Tibial nerve (tissue), 3 donors: ENCODE measurements at regions not wholly inside any gene's neighbourhood (a gene's known extent, or its start where the extent isn't known, plus 50 kb on each side); places are given as distances from the start of the nearest gene placed in this dataset.

Experiments
- POLR2A ChIP-seq, 2 donors: fragments of 450-650 bp; IDR thresholded peaks; one replicate each; pipeline ENCODE4 v1.6.1; 2017; ENCODE audit warnings: antibody characterized with exemption in 2 of 2, mild to moderate bottlenecking in 2 of 2, moderate library complexity in 2 of 2
- TF ChIP-seq, protein P1 (sequence below), 5 experiments: fragments of 200-600 bp in 3 of 5; fragments of 450-650 bp in 2 of 5; sonication (generic) in 3 of 5; IDR thresholded peaks; one replicate each; pipeline ENCODE4 v1.5.1; 2016 to 2019; ENCODE audit warnings: antibody characterized with exemption in 5 of 5, mild to moderate bottlenecking in 3 of 5, moderate library complexity in 2 of 5

- TF ChIP-seq, protein P1, sequence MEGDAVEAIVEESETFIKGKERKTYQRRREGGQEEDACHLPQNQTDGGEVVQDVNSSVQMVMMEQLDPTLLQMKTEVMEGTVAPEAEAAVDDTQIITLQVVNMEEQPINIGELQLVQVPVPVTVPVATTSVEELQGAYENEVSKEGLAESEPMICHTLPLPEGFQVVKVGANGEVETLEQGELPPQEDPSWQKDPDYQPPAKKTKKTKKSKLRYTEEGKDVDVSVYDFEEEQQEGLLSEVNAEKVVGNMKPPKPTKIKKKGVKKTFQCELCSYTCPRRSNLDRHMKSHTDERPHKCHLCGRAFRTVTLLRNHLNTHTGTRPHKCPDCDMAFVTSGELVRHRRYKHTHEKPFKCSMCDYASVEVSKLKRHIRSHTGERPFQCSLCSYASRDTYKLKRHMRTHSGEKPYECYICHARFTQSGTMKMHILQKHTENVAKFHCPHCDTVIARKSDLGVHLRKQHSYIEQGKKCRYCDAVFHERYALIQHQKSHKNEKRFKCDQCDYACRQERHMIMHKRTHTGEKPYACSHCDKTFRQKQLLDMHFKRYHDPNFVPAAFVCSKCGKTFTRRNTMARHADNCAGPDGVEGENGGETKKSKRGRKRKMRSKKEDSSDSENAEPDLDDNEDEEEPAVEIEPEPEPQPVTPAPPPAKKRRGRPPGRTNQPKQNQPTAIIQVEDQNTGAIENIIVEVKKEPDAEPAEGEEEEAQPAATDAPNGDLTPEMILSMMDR (IDR thresholded peaks at IDR 0.05) = no peak
- TF ChIP-seq POLR2A (IDR thresholded peaks at IDR 0.05) = no peak
Measured at GRCh38 chr2:149743842-149744448, 156.4 kb upstream of the MMADHC start.
